ENCODE measurements at regions not wholly inside any gene's neighbourhood (a gene's known extent, or its start where the extent isn't known, plus 50 kb on each side); places are given as distances from the start of the nearest gene placed in this dataset.
A peak's percentile ranks its signal among the peaks of the same experiment; 100 is the strongest.
"Not testable (repeated sequence)": the region's sequence is repeated elsewhere in the genome, so short reads cannot be mapped to it uniquely, and the experiment has no call there.

- no peak for DNase-seq (ENCODE audit: low read depth)
Measured at GRCh38 chr12:97984974-97985580, 522.5 kb downstream of the RMST start.

- no peak for DNase-seq (ENCODE audit: low read depth)
Measured at GRCh38 chr12:97985834-97986233, 523.2 kb downstream of the RMST start.

DNA sequence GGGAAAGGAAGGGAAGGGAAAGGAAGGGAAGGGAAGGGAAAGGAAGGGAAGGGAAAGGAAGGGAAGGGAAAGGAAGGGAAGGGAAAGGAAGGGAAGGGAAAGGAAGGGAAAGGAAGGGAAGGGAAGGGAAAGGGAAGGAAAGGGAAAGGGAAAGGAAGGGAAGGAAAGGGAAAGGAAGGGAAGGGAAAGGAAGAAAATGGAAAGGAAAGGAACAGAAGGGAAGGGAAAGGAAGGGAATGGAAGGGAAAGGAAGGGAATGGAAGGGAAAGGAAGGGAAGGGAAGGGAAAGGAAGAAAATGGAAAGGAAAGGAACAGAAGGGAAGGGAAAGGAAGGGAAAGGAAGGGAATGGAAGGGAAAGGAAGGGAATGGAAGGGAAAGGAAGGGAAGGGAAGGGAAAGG is 526.0 kb downstream of the RMST start:
- DNase-seq (ENCODE audit: low read depth), result not testable (repeated sequence)

GRCh38 chr12:97989366-97989940 is 525.9 kb upstream of the TMPO start:
- no peak for DNase-seq (ENCODE audit: low read depth)

GRCh38 chr12:97994746-97995484 is 520.5 kb upstream of the TMPO start:
- DNase-seq (ENCODE audit: low read depth), result no peak

GRCh38 chr12:97995559-97995958 is 519.8 kb upstream of the TMPO start:
- no peak for DNase-seq (ENCODE audit: low read depth)

GRCh38 chr12:98001430-98001829 is 514.0 kb upstream of the TMPO start:
- no peak for DNase-seq (ENCODE audit: low read depth)

DNA sequence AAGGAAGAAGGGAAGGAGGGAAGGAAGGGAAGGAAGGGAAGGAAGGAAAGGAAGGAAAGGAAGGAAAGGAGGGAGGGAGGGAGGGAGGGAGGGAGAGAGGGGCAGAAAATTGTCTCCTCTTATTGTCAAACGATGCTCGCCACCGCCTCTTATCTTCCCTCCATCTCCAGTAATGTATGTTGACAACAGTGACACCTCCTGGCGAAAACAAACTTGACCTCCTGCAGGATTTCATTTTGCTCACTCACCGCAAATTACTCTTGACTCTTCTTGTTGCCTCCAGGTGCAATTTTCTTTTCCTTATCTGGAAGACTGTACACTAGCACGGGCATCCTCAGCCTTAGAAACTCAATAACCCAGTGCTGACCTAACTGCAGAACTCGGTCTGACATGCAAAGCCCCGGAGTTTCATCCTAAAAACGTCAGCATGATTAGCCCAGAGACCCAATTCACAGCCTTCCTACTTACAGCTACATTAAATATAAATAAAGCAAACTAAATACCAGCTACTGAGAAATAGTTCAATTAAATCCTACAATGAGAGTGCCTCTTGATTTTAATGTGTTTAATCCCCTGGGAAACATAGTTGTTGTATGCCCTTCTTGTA is 512.4 kb upstream of the TMPO start:
- peak; percentile 26 for DNase-seq (ENCODE audit: low read depth)

GRCh38 chr12:98007963-98008362 is 507.4 kb upstream of the TMPO start:
- no peak for DNase-seq (ENCODE audit: low read depth)

- no peak for DNase-seq (ENCODE audit: low read depth)
Measured at GRCh38 chr12:98013560-98013959, 501.8 kb upstream of the TMPO start.

DNA sequence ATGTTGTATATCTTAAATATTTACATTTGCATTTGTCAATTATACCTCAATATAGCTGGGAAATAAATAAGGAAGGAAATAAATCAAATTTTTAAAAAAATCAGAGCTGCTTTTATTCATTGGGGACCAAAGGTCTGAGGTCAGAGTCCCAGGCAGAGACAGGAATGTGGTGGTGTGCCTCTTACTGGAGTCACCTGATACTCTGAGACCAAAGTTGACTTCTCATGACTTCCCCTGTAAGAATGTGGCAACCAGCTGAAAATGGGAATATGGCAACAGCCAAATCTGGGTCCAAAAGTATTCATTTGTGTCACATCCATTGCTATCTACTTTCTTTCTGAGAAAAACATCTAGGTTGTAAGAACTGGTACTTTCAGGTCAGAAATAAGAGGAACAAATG is 496.6 kb upstream of the TMPO start:
- no peak for DNase-seq (ENCODE audit: low read depth)

- DNase-seq (ENCODE audit: low read depth), result no peak
Measured at GRCh38 chr12:98020376-98020775, 495.0 kb upstream of the TMPO start.

GRCh38 chr12:98022961-98023360 is 492.4 kb upstream of the TMPO start:
- no peak for DNase-seq (ENCODE audit: low read depth)

- no peak for DNase-seq (ENCODE audit: low read depth)
Measured at GRCh38 chr12:98037401-98038140, 477.8 kb upstream of the TMPO start.

DNA sequence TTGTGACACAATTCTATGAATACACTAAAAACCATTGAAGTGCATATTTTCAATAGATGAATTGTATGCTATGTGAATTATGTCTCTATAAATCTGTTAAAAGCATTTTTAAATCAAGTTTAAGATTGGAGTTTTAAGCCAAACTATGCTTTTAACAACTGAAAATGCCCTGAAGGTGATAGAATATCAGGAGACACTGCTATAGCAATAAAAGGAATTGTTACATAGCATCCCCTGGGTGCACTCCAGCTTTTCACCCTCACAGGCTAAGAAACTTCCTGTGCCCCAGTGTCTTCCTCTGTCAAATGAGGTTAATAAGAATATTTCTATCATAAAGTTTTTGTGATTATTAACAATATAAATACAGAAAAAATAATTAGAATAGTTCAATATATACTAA is 472.7 kb upstream of the TMPO start:
- DNase-seq (ENCODE audit: low read depth), result no peak

DNA sequence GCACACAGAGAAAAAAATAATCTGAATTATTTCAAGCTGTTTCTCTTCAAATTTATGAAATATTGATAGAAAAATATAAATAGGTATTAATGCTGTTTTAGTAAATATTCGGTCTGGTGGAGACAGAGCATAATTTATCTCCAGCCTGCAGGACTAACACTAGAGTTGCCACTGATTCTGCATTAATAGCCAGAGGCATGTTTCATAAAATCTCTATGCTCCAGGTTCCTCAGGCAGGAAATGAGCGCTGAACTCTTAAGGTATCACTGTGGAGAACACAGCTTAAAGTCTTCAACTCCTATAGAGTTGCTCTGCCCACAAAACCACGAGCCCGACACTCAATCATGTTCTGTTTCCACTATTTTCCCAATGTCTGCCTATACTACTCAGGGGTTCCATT is 470.0 kb upstream of the TMPO start:
- DNase-seq (ENCODE audit: low read depth), result no peak

GRCh38 chr12:98048326-98048725 is 467.1 kb upstream of the TMPO start:
- no peak for DNase-seq (ENCODE audit: low read depth)

GRCh38 chr12:98053202-98053601 is 462.2 kb upstream of the TMPO start:
- DNase-seq (ENCODE audit: low read depth), result no peak

DNA sequence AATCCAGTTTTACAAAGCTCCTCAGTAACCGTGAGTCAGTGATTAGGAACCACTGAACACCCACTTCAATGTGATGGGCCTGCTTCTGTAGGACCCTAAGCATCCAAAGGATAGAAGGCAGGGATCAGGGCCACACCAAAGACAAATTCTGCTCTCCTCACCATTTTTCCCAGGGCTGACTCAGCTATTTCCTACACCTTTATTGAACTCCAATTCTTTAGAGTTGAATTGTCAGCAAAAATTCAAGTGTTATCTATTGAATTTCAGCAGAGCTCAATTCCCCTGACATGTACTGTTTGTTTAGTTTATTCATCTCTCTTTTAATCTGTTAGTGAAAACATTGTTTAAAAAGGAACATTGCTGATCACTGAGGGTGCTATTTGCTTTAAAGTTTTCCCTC is 457.7 kb upstream of the TMPO start:
- DNase-seq (ENCODE audit: low read depth), result no peak

DNA sequence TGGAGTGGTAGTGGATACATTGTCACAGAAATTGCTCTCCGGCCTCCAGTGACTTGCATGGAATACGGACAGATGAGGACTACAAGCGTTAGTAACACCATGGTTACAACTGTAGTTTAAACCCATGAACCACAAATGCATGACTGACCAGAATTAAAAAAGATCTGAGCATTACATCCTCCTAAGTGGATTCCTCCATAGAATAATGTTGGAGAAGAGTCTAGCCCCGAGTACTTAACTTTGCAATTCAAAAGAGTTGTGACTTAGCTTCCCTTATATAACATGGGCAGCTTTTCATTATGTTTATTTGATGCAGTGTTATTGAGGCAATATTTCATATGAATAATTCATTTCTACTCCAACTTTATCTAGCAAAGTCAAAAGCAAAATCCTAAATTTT is 457.2 kb upstream of the TMPO start:
- no peak for DNase-seq (ENCODE audit: low read depth)

DNA sequence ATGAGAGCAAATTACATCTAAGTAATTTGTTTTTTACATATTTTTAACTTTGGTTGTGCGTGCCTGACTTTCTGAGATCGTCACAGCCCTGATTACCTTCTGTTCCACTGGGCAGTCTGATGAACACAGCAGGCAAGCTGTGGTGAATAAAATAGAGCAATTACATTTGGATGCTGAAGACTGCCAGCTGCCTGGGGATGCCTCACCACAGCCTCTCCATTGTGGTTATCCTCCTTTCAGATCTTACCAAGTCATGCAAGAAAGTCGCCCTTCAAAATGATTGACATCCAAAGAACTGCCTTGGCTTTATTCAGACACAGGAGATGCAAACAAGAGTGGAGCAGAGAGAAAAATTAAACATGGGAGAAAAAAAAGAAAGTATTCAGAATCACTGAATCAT is 456.6 kb upstream of the TMPO start:
- no peak for DNase-seq (ENCODE audit: low read depth)

DNA sequence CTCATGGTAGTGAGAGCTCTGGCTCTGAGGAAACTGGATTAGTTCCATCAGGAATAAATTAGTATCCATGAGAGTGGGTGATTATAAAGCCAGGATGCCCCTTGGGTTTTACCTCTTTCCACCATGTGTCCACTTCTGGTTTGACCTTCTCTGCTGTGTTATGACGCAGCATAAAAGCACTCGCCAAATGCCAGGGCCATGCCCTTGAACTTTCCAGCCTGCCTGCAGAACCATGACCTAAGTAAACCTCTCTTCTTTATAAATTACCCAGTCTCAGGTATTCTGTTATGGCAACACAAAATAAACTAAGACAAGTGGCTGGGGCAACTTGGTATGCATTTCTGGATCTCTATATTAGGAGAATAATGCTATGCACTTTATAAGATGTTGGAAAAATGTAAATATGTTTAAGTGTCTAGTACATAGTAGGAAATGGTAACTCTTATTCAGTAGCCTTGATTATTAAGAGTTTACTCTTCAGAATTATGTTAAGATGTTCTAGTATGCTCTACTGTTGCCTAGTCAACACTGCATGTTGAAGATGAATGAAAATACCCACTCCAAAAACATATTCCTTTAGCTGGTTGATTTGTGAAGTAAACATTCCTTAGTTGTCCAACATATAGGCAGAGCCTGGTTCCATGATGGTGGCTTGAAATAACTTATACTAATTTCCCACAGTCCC is 455.6 kb upstream of the TMPO start:
- no peak for DNase-seq (ENCODE audit: low read depth)

Data from fibroblast of gingiva (primary cell).